ENCODE measurements at regions not wholly inside any gene's neighbourhood (a gene's known extent, or its start where the extent isn't known, plus 50 kb on each side); places are given as distances from the start of the nearest gene placed in this dataset.

DNA sequence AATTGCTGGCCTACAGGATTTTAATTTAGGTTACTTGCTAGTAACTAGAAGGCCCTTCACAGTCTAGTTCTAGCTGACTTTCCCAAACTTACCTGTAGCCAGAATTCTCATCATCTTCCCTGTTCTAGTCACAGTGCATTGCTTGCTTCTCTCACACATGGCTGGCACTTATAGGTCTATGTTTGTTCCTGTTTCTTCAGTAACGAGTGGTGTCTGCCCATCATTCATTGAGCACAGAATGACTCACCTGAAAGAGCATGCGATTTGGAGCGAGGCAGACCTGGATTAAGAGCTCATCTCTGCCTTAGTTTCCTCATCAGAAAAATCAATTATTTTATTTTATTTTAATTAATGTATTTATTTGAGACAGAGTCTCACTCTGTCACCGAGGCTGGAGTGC, 201.7 kb upstream of the ANK2 start:
- Histone ChIP-seq H3K27me3 (no peaks in the 10 kb centered on the region), H3K36me3 (no peaks in the 10 kb centered on the region), H3K9me3 (no peaks in the 10 kb centered on the region), H3K4me3 (no peak overlapping the region), H3K27ac (no peak overlapping the region), H3K4me1 (peaks cover 0 to 16% (median 7%) of the 10 kb centered on the region in 3 donors)
- TF ChIP-seq POLR2AphosphoS5 (IDR thresholded peaks at IDR 0.05) (no peak), POLR2A (IDR thresholded peaks at IDR 0.05) (no peak), EP300 (IDR thresholded peaks at IDR 0.05) (no peak), CTCF (IDR thresholded peaks at IDR 0.05) (no peak)
- ATAC-seq: no peak
- 94 to 100% methylated on average over 3 to 4 of the region's 4 CpGs for WGBS, 2 donors (ENCODE audit: low coverage in 1 of 2)

DNA sequence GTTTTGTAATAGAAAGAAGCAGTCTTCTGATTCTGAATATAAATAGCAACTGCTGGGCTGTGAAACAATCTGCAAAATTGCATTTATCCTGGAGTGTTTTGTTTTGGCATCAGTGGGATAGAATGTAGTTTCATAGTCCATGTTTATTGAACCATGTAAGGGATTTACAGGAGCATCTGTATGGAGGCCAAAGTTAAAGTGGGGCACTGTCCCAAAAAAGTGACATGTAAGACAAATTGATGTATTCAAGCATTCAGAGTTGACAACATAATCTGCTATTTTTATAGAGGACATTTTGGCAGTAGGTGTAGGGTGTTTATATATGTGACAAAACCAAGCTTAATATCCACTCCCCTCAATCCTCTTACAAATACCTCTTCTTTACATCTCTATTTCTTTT, 200.5 kb upstream of the ANK2 start:
- Histone ChIP-seq H3K27ac (peak overlapping the region in 3 of 4 donors; percentile 18 to 36 (median 21)), H3K36me3 (no peaks in the 10 kb centered on the region), H3K4me3 (no peak overlapping the region), H3K9me3 (no peaks in the 10 kb centered on the region), H3K27me3 (no peaks in the 10 kb centered on the region), H3K4me1 (peaks cover 0 to 16% (median 7%) of the 10 kb centered on the region in 3 donors)
- ATAC-seq: no peak
- TF ChIP-seq EP300 (IDR thresholded peaks at IDR 0.05) (no peak), POLR2A (IDR thresholded peaks at IDR 0.05) (no peak), POLR2AphosphoS5 (IDR thresholded peaks at IDR 0.05) (no peak), CTCF (IDR thresholded peaks at IDR 0.05) (no peak)

DNA sequence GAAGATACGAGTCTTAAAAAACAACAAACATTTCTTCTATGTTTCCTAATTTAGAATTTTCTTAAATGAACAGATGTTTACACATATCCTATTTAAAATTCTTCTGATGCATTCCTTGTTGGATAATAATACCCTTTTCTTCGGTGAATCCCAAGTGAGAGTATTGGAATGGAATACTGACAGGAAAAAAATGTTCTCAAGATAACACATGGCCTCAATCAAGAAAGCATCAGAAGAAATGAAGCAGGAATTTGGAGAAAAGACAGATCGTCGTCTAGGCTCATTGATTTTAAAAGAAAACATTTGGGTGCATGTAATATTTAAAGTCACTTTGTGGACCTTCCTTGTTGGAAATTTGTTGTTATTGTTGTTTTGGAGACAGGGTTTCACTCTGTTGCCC, 196.9 kb upstream of the ANK2 start:
- peaks cover 0 to 30% (median 10%) of the 10 kb centered on the region in 3 donors for H3K4me1 ChIP-seq
- H3K27me3 ChIP-seq: no peaks in the 10 kb centered on the region
- H3K27ac ChIP-seq: peak overlapping the region in 1 of 4 donors; percentile 8
- WGBS, 2 donors (ENCODE audit: low coverage in 1 of 2): 25 to 48% methylated on average over 4 of the region's 4 CpGs
- ATAC-seq: no peak
- TF ChIP-seq POLR2A (IDR thresholded peaks at IDR 0.05): no peak
- H3K9me3 ChIP-seq: no peaks in the 10 kb centered on the region
- H3K4me3 ChIP-seq: no peak overlapping the region
- H3K36me3 ChIP-seq: no peaks in the 10 kb centered on the region

- ATAC-seq: no peak
- Histone ChIP-seq H3K27ac (peak overlapping the region in 3 of 4 donors; percentile 3 to 57 (median 23)), H3K4me1 (peaks cover 0 to 19% (median 5%) of the 10 kb centered on the region in 3 donors), H3K9me3 (no peaks in the 10 kb centered on the region), H3K27me3 (no peaks in the 10 kb centered on the region), H3K4me3 (no peak overlapping the region), H3K36me3 (no peaks in the 10 kb centered on the region)
- 44 to 53% methylated on average over 3 of the region's 3 CpGs for WGBS, 2 donors (ENCODE audit: low coverage in 1 of 2)
- TF ChIP-seq POLR2AphosphoS5 (IDR thresholded peaks at IDR 0.05) (no peak), POLR2A (IDR thresholded peaks at IDR 0.05) (no peak), CTCF (IDR thresholded peaks at IDR 0.05) (peak in 3 of 4 experiments; percentile 16 to 39 (median 19)), EP300 (IDR thresholded peaks at IDR 0.05) (no peak)
These were observed 195.7 kb upstream of the ANK2 start for GRCh38 chr4:112853662-112854256.

DNA sequence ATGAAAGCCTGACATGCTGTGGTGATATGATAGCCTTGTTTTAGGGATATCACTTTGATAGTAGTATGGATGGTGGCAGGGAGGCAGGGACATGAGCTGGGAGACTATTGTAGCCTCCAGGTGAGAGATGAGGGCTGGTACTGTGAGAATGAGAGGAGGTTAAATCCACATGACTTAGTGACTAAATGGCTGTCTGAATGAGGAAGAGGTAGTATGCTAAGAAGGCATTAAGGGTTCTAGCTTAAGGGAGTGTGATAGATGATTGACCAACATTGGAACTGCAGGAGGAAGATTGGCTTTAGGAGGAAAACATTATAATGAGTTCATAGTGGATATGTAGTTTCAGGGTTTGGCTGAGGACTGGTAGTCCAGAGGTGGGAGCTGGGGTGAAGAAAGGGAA, 195.0 kb upstream of the ANK2 start:
- H3K27ac ChIP-seq: peak overlapping the region in 3 of 4 donors; percentile 3 to 57 (median 23)

More for the DNA sequence above, 195.0 kb upstream of the ANK2 start:
- Histone ChIP-seq H3K36me3 (no peaks in the 10 kb centered on the region), H3K27me3 (no peaks in the 10 kb centered on the region), H3K4me1 (peaks cover 0 to 21% (median 3%) of the 10 kb centered on the region in 3 donors), H3K4me3 (no peak overlapping the region), H3K9me3 (no peaks in the 10 kb centered on the region)
- ATAC-seq: no peak
- TF ChIP-seq POLR2AphosphoS5 (IDR thresholded peaks at IDR 0.05): no peak
- no peak for TF ChIP-seq EP300 (IDR thresholded peaks at IDR 0.05)
- TF ChIP-seq POLR2A (IDR thresholded peaks at IDR 0.05): no peak
- no peak for TF ChIP-seq CTCF (IDR thresholded peaks at IDR 0.05)

Data from gastroesophageal sphincter (tissue), 4 donors.